ENCODE measurements at regions not wholly inside any gene's neighbourhood (a gene's known extent, or its start where the extent isn't known, plus 50 kb on each side); places are given as distances from the start of the nearest gene placed in this dataset.

DNA sequence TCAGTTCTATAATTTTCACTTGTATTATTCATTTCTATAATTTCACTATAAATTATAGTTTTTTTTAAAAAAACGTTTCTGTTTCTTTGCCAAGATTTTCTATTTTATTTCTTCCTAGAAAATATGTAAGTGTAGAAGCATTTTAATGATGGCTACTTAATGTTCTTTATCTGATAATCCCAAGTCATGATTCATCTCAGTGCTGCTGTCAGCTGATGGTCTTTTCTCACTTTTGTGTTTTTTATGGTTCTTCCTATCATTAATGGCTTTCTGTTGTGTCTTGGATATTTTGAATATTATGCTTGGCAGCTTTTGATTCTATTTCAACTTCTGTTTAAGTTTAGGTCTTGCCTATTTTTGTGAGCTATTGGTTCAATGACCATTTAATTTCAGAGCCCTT lies 268.6 kb downstream of the BAMBI start:
- Mint-ChIP-seq H3K4me1 (ENCODE audit: low read depth, unreplicated experiment) (no peaks in the 10 kb centered on the region), H3K27ac (ENCODE audit: unreplicated experiment) (no peak overlapping the region), H3K36me3 (ENCODE audit: unreplicated experiment) (peaks cover 9% of the 10 kb centered on the region), H3K9me3 (ENCODE audit: unreplicated experiment) (no peaks in the 10 kb centered on the region), H3K27me3 (ENCODE audit: unreplicated experiment) (peaks cover 2% of the 10 kb centered on the region), H3K4me3 (ENCODE audit: unreplicated experiment) (no peak overlapping the region)
- no peak for DNase-seq
- TF ChIP-seq, protein P1, sequence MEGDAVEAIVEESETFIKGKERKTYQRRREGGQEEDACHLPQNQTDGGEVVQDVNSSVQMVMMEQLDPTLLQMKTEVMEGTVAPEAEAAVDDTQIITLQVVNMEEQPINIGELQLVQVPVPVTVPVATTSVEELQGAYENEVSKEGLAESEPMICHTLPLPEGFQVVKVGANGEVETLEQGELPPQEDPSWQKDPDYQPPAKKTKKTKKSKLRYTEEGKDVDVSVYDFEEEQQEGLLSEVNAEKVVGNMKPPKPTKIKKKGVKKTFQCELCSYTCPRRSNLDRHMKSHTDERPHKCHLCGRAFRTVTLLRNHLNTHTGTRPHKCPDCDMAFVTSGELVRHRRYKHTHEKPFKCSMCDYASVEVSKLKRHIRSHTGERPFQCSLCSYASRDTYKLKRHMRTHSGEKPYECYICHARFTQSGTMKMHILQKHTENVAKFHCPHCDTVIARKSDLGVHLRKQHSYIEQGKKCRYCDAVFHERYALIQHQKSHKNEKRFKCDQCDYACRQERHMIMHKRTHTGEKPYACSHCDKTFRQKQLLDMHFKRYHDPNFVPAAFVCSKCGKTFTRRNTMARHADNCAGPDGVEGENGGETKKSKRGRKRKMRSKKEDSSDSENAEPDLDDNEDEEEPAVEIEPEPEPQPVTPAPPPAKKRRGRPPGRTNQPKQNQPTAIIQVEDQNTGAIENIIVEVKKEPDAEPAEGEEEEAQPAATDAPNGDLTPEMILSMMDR (IDR thresholded peaks at IDR 0.05; ENCODE audit: partially characterized antibody, unreplicated experiment), result no peak

DNA sequence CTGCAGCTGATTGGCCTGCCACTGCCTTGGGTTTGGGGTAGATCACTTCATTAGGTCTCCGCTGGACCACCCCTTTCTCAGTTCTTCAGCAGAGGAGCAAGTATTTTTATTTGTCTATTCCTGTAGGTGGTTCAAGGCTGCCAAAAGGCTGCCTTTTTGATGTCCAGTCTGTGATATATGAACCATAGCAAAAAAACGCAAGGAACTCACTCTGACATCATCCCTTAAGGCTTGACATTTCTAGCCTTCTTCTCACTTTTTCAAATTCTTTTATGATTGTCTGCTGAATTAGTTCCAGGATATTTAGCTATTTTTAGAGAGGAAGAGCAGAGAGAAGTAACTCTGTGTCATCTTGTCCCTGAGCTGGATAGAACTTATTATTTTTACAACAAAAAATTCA lies 269.2 kb downstream of the BAMBI start:
- peaks cover 9% of the 10 kb centered on the region for H3K36me3 Mint-ChIP-seq (ENCODE audit: unreplicated experiment)
- H3K4me3 Mint-ChIP-seq (ENCODE audit: unreplicated experiment), result no peak overlapping the region
- TF ChIP-seq, protein P1 (IDR thresholded peaks at IDR 0.05; ENCODE audit: partially characterized antibody, unreplicated experiment), result no peak
- H3K9me3 Mint-ChIP-seq (ENCODE audit: unreplicated experiment), result no peaks in the 10 kb centered on the region
- DNase-seq, result no peak
- H3K27me3 Mint-ChIP-seq (ENCODE audit: unreplicated experiment), result peaks cover 2% of the 10 kb centered on the region
- no peak overlapping the region for H3K27ac Mint-ChIP-seq (ENCODE audit: unreplicated experiment)
- H3K4me1 Mint-ChIP-seq (ENCODE audit: low read depth, unreplicated experiment), result no peaks in the 10 kb centered on the region

DNA sequence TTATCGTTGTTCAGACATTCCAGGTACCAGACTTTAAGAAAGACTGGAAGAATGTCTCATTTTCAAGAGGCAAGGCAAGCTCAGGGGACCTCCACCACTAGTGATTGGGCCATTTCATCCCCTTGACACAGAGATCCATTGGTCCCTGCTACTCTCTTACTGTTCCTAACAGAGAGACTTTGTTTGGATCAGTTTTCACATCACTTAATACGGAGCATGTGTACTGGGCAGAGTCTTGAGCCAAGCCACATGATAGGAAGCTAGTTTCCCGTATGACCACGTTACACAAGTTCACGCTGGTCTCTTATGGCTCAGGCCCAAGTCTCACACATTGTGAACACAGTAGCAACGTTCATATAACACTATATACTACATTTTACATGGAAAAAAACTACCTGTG lies 269.9 kb downstream of the BAMBI start:
- peaks cover 2% of the 10 kb centered on the region for H3K27me3 Mint-ChIP-seq (ENCODE audit: unreplicated experiment)
- H3K27ac Mint-ChIP-seq (ENCODE audit: unreplicated experiment), result no peak overlapping the region
- no peaks in the 10 kb centered on the region for H3K9me3 Mint-ChIP-seq (ENCODE audit: unreplicated experiment)
- no peak overlapping the region for H3K4me3 Mint-ChIP-seq (ENCODE audit: unreplicated experiment)
- H3K4me1 Mint-ChIP-seq (ENCODE audit: low read depth, unreplicated experiment), result no peaks in the 10 kb centered on the region
- peaks cover 9% of the 10 kb centered on the region for H3K36me3 Mint-ChIP-seq (ENCODE audit: unreplicated experiment)
- DNase-seq, result no peak
- TF ChIP-seq, protein P1 (IDR thresholded peaks at IDR 0.05; ENCODE audit: partially characterized antibody, unreplicated experiment), result no peak

DNA sequence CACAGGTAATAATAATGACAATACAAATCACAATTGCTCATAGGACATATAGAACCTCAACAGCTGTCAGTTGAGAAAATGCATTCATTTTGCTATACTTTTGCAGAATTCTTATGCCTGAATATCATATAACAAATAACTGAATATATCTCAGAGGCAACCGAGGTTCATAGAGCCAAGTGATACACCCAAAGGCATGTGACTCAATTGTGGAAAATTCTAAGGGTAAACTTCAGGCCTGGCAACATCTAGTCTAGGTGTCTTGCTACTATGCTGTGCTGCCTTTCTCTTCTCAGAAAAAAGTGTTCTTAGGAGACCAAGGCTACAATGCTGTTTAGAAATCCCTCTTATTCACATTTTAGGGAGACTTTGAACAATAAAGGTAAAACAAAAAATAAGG lies 270.7 kb downstream of the BAMBI start:
- Mint-ChIP-seq H3K36me3 (ENCODE audit: unreplicated experiment) (peaks cover 9% of the 10 kb centered on the region), H3K27me3 (ENCODE audit: unreplicated experiment) (peaks cover 2% of the 10 kb centered on the region), H3K4me3 (ENCODE audit: unreplicated experiment) (no peak overlapping the region), H3K4me1 (ENCODE audit: low read depth, unreplicated experiment) (no peaks in the 10 kb centered on the region), H3K27ac (ENCODE audit: unreplicated experiment) (no peak overlapping the region), H3K9me3 (ENCODE audit: unreplicated experiment) (no peaks in the 10 kb centered on the region)
- TF ChIP-seq, protein P1 (IDR thresholded peaks at IDR 0.05; ENCODE audit: partially characterized antibody, unreplicated experiment), result no peak
- no peak for DNase-seq

DNA sequence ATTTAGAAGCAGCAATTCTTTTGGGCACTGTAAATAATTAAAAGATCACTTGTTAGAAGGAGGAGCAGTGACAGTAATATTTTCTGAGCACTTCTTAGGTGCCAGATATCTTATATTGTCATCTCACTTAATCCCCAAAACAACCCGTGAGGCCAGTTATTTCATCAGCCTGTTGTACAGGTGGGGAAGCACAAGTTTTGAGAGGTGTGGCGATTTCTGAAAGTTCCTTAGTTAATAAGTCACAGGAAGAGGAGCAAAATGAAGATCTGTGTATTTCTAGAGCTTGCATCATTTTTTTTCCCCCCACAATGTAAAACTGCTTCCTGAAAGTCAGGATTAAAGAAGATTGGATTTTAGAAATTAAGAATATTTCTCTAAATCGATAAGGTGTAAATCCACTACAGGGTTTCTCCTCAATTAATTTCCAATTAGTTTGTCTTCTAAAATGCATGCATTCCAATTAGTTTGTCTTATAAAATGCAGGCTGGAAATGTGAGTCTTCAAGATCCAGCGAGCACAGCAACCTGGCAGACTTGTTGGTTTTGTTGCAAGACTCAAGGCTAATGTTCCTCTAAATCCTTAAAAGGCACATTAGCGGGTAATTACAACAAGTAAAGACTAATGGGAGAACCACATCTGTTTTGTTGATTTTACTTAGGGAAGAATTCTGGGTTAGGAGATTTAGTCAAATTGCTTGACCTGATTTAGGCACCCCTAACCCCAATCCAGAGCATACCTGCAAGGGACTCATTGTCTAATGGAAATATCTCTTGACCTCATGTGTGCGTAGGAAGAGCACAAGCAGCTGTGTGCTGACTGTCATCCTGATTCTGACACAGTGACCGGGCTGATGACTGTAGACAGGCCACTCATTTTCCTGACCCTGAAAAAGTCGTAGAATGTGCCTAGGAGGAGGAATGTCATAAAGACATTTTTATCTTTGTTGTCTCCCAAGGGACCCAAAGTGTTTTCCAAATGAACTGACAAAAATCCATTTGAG lies 272.0 kb downstream of the BAMBI start:
- H3K9me3 Mint-ChIP-seq (ENCODE audit: unreplicated experiment), result no peaks in the 10 kb centered on the region
- no peak for DNase-seq
- no peak overlapping the region for H3K27ac Mint-ChIP-seq (ENCODE audit: unreplicated experiment)
- TF ChIP-seq, protein P1 (IDR thresholded peaks at IDR 0.05; ENCODE audit: partially characterized antibody, unreplicated experiment), result no peak
- H3K27me3 Mint-ChIP-seq (ENCODE audit: unreplicated experiment), result peaks cover 2% of the 10 kb centered on the region
- no peak overlapping the region for H3K4me3 Mint-ChIP-seq (ENCODE audit: unreplicated experiment)
- H3K36me3 Mint-ChIP-seq (ENCODE audit: unreplicated experiment), result peaks cover 9% of the 10 kb centered on the region
- no peaks in the 10 kb centered on the region for H3K4me1 Mint-ChIP-seq (ENCODE audit: low read depth, unreplicated experiment)
